Cerebellar nuclear complex (tissue), 1 donor: ENCODE measurements at regions not wholly inside any gene's neighbourhood (a gene's known extent, or its start where the extent isn't known, plus 50 kb on each side); places are given as distances from the start of the nearest gene placed in this dataset.

Experiments
- DNase-seq, 2 experiments: peaks; one replicate each; lab custom pipeline; 2025; lab: John Stamatoyannopoulos, UW

- DNase-seq = no peak
Measured at GRCh38 chr4:85393201-85393600, 81.7 kb upstream of the ARHGAP24 start.

GRCh38 chr4:85398276-85398675 is 76.7 kb upstream of the ARHGAP24 start:
- no peak for DNase-seq

- no peak for DNase-seq
Measured at GRCh38 chr4:85399270-85399669, 75.7 kb upstream of the ARHGAP24 start.

- DNase-seq = no peak
Measured at GRCh38 chr4:85402371-85402770, 72.6 kb upstream of the ARHGAP24 start.

GRCh38 chr4:85406185-85406584 is 68.8 kb upstream of the ARHGAP24 start:
- no peak for DNase-seq

GRCh38 chr4:85407546-85407945 is 67.4 kb upstream of the ARHGAP24 start:
- DNase-seq = no peak

- DNase-seq = no peak
Measured at GRCh38 chr4:85408301-85408700, 66.6 kb upstream of the ARHGAP24 start.

GRCh38 chr4:85409251-85409650 is 65.7 kb upstream of the ARHGAP24 start:
- no peak for DNase-seq

GRCh38 chr4:85411386-85411785 is 63.6 kb upstream of the ARHGAP24 start:
- no peak for DNase-seq

- DNase-seq = no peak
Measured at GRCh38 chr4:85414972-85415371, 60.0 kb upstream of the ARHGAP24 start.

GRCh38 chr4:85416094-85416493 is 58.9 kb upstream of the ARHGAP24 start:
- DNase-seq = no peak

- no peak for DNase-seq
Measured at GRCh38 chr4:85419103-85419502, 55.8 kb upstream of the ARHGAP24 start.

GRCh38 chr4:85420831-85421230 is 54.1 kb upstream of the ARHGAP24 start:
- DNase-seq = no peak

- no peak for DNase-seq
Measured at GRCh38 chr4:85423431-85423830, 51.5 kb upstream of the ARHGAP24 start.
